ENCODE measurements at regions not wholly inside any gene's neighbourhood (a gene's known extent, or its start where the extent isn't known, plus 50 kb on each side); places are given as distances from the start of the nearest gene placed in this dataset.

DNA sequence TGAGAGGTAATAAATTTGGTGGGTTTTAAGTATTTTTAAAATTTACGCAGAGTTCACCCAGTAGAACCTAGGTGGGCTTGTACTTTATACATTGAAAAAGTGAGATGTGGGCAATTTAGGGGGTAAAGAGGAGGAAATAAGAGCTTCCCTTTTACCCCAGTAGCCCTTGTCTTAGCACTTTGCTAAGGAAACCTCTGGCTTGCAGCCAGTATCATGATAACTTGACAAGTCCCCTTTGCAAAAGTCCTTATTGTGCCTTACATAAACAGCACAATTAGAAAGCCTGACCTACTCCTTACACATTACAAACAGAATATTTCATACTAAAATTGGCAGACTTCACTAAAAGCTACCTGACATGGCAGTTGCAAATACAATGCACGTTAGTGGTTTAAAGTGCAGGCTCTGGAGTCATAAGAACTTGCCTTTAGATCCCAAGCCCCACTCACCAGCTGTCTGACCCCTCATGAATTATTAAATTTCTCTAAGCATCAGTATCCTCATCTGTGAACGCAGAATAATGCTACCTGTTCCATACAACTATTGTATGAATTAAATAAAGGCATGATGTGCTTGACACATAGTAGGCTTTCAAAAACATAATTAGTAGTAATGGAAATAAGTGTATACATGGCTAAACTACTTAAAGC, 53.2 kb upstream of the NELL2 start:
- DNase-seq (ENCODE audit: low spot score) = no peak
- H3K27ac ChIP-seq = no peak overlapping the region
- ChIA-PET CTCF (interaction anchor here (0.6 to 0.7 kb wide), 2 partner anchors 154 to 774 kb away, joined by 3 read pairs; no protein-coding TSS in a partner anchor), POLR2A (ENCODE audit: low non-redundant PET) (no interaction called here)
- TF ChIP-seq, protein P1, sequence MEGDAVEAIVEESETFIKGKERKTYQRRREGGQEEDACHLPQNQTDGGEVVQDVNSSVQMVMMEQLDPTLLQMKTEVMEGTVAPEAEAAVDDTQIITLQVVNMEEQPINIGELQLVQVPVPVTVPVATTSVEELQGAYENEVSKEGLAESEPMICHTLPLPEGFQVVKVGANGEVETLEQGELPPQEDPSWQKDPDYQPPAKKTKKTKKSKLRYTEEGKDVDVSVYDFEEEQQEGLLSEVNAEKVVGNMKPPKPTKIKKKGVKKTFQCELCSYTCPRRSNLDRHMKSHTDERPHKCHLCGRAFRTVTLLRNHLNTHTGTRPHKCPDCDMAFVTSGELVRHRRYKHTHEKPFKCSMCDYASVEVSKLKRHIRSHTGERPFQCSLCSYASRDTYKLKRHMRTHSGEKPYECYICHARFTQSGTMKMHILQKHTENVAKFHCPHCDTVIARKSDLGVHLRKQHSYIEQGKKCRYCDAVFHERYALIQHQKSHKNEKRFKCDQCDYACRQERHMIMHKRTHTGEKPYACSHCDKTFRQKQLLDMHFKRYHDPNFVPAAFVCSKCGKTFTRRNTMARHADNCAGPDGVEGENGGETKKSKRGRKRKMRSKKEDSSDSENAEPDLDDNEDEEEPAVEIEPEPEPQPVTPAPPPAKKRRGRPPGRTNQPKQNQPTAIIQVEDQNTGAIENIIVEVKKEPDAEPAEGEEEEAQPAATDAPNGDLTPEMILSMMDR (conservative IDR thresholded peaks at IDR 0.05; ENCODE audit: low read depth) = no peak
